ENCODE measurements at regions not wholly inside any gene's neighbourhood (a gene's known extent, or its start where the extent isn't known, plus 50 kb on each side); places are given as distances from the start of the nearest gene placed in this dataset.

GRCh38 chr5:2000591-2000990 is 117.9 kb upstream of the IRX4 start:
- TF ChIP-seq, protein P1, sequence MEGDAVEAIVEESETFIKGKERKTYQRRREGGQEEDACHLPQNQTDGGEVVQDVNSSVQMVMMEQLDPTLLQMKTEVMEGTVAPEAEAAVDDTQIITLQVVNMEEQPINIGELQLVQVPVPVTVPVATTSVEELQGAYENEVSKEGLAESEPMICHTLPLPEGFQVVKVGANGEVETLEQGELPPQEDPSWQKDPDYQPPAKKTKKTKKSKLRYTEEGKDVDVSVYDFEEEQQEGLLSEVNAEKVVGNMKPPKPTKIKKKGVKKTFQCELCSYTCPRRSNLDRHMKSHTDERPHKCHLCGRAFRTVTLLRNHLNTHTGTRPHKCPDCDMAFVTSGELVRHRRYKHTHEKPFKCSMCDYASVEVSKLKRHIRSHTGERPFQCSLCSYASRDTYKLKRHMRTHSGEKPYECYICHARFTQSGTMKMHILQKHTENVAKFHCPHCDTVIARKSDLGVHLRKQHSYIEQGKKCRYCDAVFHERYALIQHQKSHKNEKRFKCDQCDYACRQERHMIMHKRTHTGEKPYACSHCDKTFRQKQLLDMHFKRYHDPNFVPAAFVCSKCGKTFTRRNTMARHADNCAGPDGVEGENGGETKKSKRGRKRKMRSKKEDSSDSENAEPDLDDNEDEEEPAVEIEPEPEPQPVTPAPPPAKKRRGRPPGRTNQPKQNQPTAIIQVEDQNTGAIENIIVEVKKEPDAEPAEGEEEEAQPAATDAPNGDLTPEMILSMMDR (IDR thresholded peaks at IDR 0.05), result no peak
- TF ChIP-seq POLR2A (IDR thresholded peaks at IDR 0.05) (no peak), POLR2AphosphoS5 (IDR thresholded peaks at IDR 0.05) (no peak), EP300 (IDR thresholded peaks at IDR 0.05) (no peak)
